SK-N-SH treated with all-trans-retinoic acid at 6 μM for 48 hours (cell line): ENCODE measurements at regions not wholly inside any gene's neighbourhood (a gene's known extent, or its start where the extent isn't known, plus 50 kb on each side); places are given as distances from the start of the nearest gene placed in this dataset.

ENCODE experiments used
- ARNTL ChIP-seq: fragments of 450-650 bp; formaldehyde crosslinking; IDR thresholded peaks from 2 replicates; pipeline ENCODE4 v1.5.0; 2020; ENCODE audit warnings: low read depth, mild to moderate bottlenecking, moderate library complexity, borderline replicate concordance
- BACH2 ChIP-seq: fragments of 250-450 bp; sonication (Bioruptor Pico); IDR thresholded peaks from 2 replicates; pipeline ENCODE4 v1.9.0; 2021; ENCODE audit warnings: mild to moderate bottlenecking, borderline replicate concordance
- CSDC2 ChIP-seq: fragments of 250-450 bp; sonication (Bioruptor Pico); IDR thresholded peaks from 2 replicates; pipeline ENCODE4 v1.5.0; 2020; ENCODE audit warnings: mild to moderate bottlenecking, moderate library complexity
- PATZ1 ChIP-seq: fragments of 250-450 bp; sonication (Bioruptor Pico); IDR thresholded peaks from 2 replicates; pipeline ENCODE4 v1.8.0; 2020; ENCODE audit warnings: mild to moderate bottlenecking, moderate library complexity, borderline replicate concordance
- RARB ChIP-seq: fragments of 250-450 bp; sonication (Bioruptor Pico); IDR thresholded peaks from 2 replicates; pipeline ENCODE4 v1.8.0; 2021; ENCODE audit warnings: mild to moderate bottlenecking, moderate library complexity
- SNAI2 ChIP-seq: fragments of 250-450 bp; sonication (Bioruptor Pico); IDR thresholded peaks from 2 replicates; pipeline ENCODE4 v1.5.0; 2020; ENCODE audit warnings: mild to moderate bottlenecking, moderate library complexity
- TCF4 ChIP-seq: fragments of 250-450 bp; sonication (Bioruptor Pico); IDR thresholded peaks from 2 replicates; pipeline ENCODE4 v1.8.0; 2021; ENCODE audit warnings: mild to moderate bottlenecking, moderate library complexity, borderline replicate concordance
- ZFP3 ChIP-seq: fragments of 250-450 bp; sonication (Bioruptor Pico); IDR thresholded peaks from 2 replicates; pipeline ENCODE4 v1.5.0; 2020; ENCODE audit warnings: mild to moderate bottlenecking, moderate library complexity
- ZNF70 ChIP-seq: fragments of 450-650 bp; formaldehyde crosslinking; IDR thresholded peaks from 2 replicates; pipeline ENCODE4 v1.5.0; 2020; ENCODE audit warnings: mild to moderate bottlenecking, moderate library complexity

- TF ChIP-seq BACH2 (CRISPR knock-in tag) (no peak), ARNTL (no peak), RARB (CRISPR knock-in tag) (no peak), ZNF70 (CRISPR knock-in tag) (no peak), PATZ1 (CRISPR knock-in tag) (no peak), SNAI2 (CRISPR knock-in tag) (no peak), ZFP3 (no peak), TCF4 (no peak), CSDC2 (CRISPR knock-in tag) (no peak)
Measured at GRCh38 chrX:104325213-104325585, 70.5 kb upstream of the ESX1 start.
